WTC11 (cell line): ENCODE measurements at regions not wholly inside any gene's neighbourhood (a gene's known extent, or its start where the extent isn't known, plus 50 kb on each side); places are given as distances from the start of the nearest gene placed in this dataset.

Experiments
- ATAC-seq: fragments of 200-7000 bp; cut with Tn5 transposase; 2 replicates; pipeline ENCODE4 v1.10.0; 2021; ENCODE audit warnings: mild to moderate bottlenecking, moderate library complexity
- CTCF ChIA-PET: fragments of 300-600 bp; sonication (Branson Sonifier 250); formaldehyde crosslinking; loops from one replicate; lab custom pipeline; 2021; ENCODE audit warnings: antibody characterized with exemption; lab: Charles Lee
- POLR2A ChIA-PET: fragments of 350-600 bp; sonication (Branson Sonifier 250); formaldehyde crosslinking; loops from one replicate; lab custom pipeline; 2021; ENCODE audit warnings: antibody characterized with exemption; lab: Charles Lee
- DNase-seq: peaks from one replicate; pipeline ENCODE4 v3.0.0; 2021; ENCODE audit warnings: low spot score
- H3K27ac Mint-ChIP-seq: 2 replicates; pipeline ENCODE4 v1.8.0; 2021; ENCODE audit warnings: mixed read lengths
- H3K27me3 Mint-ChIP-seq: 2 replicates; pipeline ENCODE4 v1.8.0; 2021; ENCODE audit warnings: low read depth, mild to moderate bottlenecking, moderate library complexity, mixed read lengths
- H3K36me3 Mint-ChIP-seq: 2 replicates; pipeline ENCODE4 v1.8.0; 2021; ENCODE audit warnings: mixed read lengths
- H3K4me1 Mint-ChIP-seq: 2 replicates; pipeline ENCODE4 v1.8.0; 2022; ENCODE audit warnings: mixed read lengths
- H3K4me3 Mint-ChIP-seq: 2 replicates; pipeline ENCODE4 v1.8.0; 2021; ENCODE audit warnings: mild to moderate bottlenecking, moderate library complexity, mixed read lengths
- H3K9me3 Mint-ChIP-seq: 2 replicates; pipeline ENCODE4 v1.8.0; 2021; ENCODE audit warnings: mixed read lengths
- ATF1 ChIP-seq: sonication (generic); formaldehyde crosslinking; IDR thresholded peaks from 2 replicates; pipeline ENCODE4 v1.8.1; 2023; ENCODE audit warnings: mild to moderate bottlenecking, moderate library complexity, missing genetic modification reagents
- CDX4 ChIP-seq: fragments of 250-450 bp; sonication (Bioruptor Pico); IDR thresholded peaks from 2 replicates; pipeline ENCODE4 v1.9.0; 2021; ENCODE audit warnings: moderate library complexity, mild to moderate bottlenecking, inconsistent platforms, borderline replicate concordance
- FOXJ3 ChIP-seq: sonication (generic); formaldehyde crosslinking; IDR thresholded peaks from 2 replicates; pipeline ENCODE4 v1.9.0; 2021; ENCODE audit warnings: missing genetic modification reagents, mild to moderate bottlenecking, borderline replicate concordance
- HMGA2 ChIP-seq: fragments of 250-450 bp; sonication (Bioruptor Pico); IDR thresholded peaks from 2 replicates; pipeline ENCODE4 v1.4.0; 2021; ENCODE audit warnings: mild to moderate bottlenecking, moderate library complexity
- IRF2 ChIP-seq: sonication (generic); formaldehyde crosslinking; IDR thresholded peaks from 2 replicates; pipeline ENCODE4 v1.8.0; 2022; ENCODE audit warnings: low read depth, missing genetic modification reagents, borderline replicate concordance
- KAT7 ChIP-seq: sonication (generic); formaldehyde crosslinking; IDR thresholded peaks from 2 replicates; pipeline ENCODE4 v1.8.1; 2023; ENCODE audit warnings: missing genetic modification reagents, mild to moderate bottlenecking, borderline replicate concordance
- NFYB ChIP-seq: sonication (generic); formaldehyde crosslinking; conservative IDR thresholded peaks from 2 replicates; pipeline ENCODE4 v1.8.0; 2022; ENCODE audit warnings: low read depth, missing genetic modification reagents
- SP1 ChIP-seq: sonication (generic); formaldehyde crosslinking; conservative IDR thresholded peaks from 2 replicates; pipeline ENCODE4 v1.8.1; 2022; ENCODE audit warnings: missing genetic modification reagents
- TEAD4 ChIP-seq: sonication (generic); formaldehyde crosslinking; IDR thresholded peaks from 2 replicates; pipeline ENCODE4 v1.8.0; 2022; ENCODE audit warnings: mild to moderate bottlenecking, missing genetic modification reagents
- ZNF121 ChIP-seq: sonication (generic); formaldehyde crosslinking; IDR thresholded peaks from 2 replicates; pipeline ENCODE4 v1.8.0; 2023; ENCODE audit warnings: missing genetic modification reagents
- ZNF219 ChIP-seq: sonication (generic); formaldehyde crosslinking; IDR thresholded peaks from 2 replicates; pipeline ENCODE4 v1.8.0; 2023; ENCODE audit warnings: missing genetic modification reagents, mild to moderate bottlenecking, borderline replicate concordance
- ZNF423 ChIP-seq: fragments of 250-450 bp; sonication (Bioruptor Pico); IDR thresholded peaks from 2 replicates; pipeline ENCODE4 v2.1.2; 2022; ENCODE audit warnings: mild to moderate bottlenecking, moderate library complexity
- TF ChIP-seq, protein P1 (sequence below): sonication (generic); formaldehyde crosslinking; IDR thresholded peaks from 2 replicates; pipeline ENCODE4 v1.8.1; 2023; ENCODE audit warnings: mild to moderate bottlenecking, missing genetic modification reagents, moderate library complexity
- TF ChIP-seq, protein P2 (sequence below): sonication (generic); formaldehyde crosslinking; IDR thresholded peaks from 2 replicates; pipeline ENCODE4 v1.8.1; 2022; ENCODE audit warnings: low read depth, mild to moderate bottlenecking, moderate library complexity, missing genetic modification reagents, borderline replicate concordance
- TF ChIP-seq, protein P3 (sequence below): sonication (generic); formaldehyde crosslinking; IDR thresholded peaks from 2 replicates; pipeline ENCODE4 v1.8.0; 2023; ENCODE audit warnings: missing genetic modification reagents
- TF ChIP-seq, protein P4 (sequence below): fragments of 250-450 bp; sonication (Bioruptor Pico); IDR thresholded peaks from 2 replicates; pipeline ENCODE4 v2.1.2; 2022; ENCODE audit warnings: mild to moderate bottlenecking, moderate library complexity
- TF ChIP-seq, protein P5 (sequence below): fragments of 250-450 bp; sonication (Bioruptor Pico); IDR thresholded peaks from 2 replicates; pipeline ENCODE4 v1.9.0; 2021; ENCODE audit warnings: mild to moderate bottlenecking, borderline replicate concordance

GRCh38 chr1:96240438-96240837, 481.1 kb upstream of the PTBP2 start:
- Mint-ChIP-seq H3K36me3 (no peaks in the 10 kb centered on the region), H3K9me3 (no peaks in the 10 kb centered on the region), H3K27ac (no peak overlapping the region), H3K27me3 (no peaks in the 10 kb centered on the region), H3K4me1 (no peaks in the 10 kb centered on the region), H3K4me3 (no peak overlapping the region)
- ATAC-seq (no peak), DNase-seq (no peak)
- TF ChIP-seq HMGA2 (CRISPR knock-in tag) = no peak
- TF ChIP-seq SP1 (CRISPR knock-in tag) = no peak
- TF ChIP-seq, protein P1, sequence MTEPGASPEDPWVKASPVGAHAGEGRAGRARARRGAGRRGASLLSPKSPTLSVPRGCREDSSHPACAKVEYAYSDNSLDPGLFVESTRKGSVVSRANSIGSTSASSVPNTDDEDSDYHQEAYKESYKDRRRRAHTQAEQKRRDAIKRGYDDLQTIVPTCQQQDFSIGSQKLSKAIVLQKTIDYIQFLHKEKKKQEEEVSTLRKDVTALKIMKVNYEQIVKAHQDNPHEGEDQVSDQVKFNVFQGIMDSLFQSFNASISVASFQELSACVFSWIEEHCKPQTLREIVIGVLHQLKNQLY (CRISPR knock-in tag) = no peak
- TF ChIP-seq, protein P2, sequence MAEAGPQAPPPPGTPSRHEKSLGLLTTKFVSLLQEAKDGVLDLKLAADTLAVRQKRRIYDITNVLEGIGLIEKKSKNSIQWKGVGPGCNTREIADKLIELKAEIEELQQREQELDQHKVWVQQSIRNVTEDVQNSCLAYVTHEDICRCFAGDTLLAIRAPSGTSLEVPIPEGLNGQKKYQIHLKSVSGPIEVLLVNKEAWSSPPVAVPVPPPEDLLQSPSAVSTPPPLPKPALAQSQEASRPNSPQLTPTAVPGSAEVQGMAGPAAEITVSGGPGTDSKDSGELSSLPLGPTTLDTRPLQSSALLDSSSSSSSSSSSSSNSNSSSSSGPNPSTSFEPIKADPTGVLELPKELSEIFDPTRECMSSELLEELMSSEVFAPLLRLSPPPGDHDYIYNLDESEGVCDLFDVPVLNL (CRISPR knock-in tag) = no peak
- TF ChIP-seq FOXJ3 (CRISPR knock-in tag) = no peak
- TF ChIP-seq, protein P3, sequence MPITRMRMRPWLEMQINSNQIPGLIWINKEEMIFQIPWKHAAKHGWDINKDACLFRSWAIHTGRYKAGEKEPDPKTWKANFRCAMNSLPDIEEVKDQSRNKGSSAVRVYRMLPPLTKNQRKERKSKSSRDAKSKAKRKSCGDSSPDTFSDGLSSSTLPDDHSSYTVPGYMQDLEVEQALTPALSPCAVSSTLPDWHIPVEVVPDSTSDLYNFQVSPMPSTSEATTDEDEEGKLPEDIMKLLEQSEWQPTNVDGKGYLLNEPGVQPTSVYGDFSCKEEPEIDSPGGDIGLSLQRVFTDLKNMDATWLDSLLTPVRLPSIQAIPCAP (CRISPR knock-in tag) = no peak
- TF ChIP-seq KAT7 (CRISPR knock-in tag) = no peak
- TF ChIP-seq CDX4 (CRISPR knock-in tag) = no peak
- TF ChIP-seq, protein P4, sequence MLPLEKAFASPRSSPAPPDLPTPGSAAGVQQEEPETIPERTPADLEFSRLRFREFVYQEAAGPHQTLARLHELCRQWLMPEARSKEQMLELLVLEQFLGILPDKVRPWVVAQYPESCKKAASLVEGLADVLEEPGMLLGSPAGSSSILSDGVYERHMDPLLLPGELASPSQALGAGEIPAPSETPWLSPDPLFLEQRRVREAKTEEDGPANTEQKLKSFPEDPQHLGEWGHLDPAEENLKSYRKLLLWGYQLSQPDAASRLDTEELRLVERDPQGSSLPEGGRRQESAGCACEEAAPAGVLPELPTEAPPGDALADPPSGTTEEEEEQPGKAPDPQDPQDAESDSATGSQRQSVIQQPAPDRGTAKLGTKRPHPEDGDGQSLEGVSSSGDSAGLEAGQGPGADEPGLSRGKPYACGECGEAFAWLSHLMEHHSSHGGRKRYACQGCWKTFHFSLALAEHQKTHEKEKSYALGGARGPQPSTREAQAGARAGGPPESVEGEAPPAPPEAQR (CRISPR knock-in tag) = no peak
- TF ChIP-seq ATF1 = no peak
- TF ChIP-seq ZNF423 (CRISPR knock-in tag) = no peak
- TF ChIP-seq ZNF121 (CRISPR knock-in tag) = no peak
- TF ChIP-seq IRF2 (CRISPR knock-in tag) = no peak
- TF ChIP-seq, protein P5, sequence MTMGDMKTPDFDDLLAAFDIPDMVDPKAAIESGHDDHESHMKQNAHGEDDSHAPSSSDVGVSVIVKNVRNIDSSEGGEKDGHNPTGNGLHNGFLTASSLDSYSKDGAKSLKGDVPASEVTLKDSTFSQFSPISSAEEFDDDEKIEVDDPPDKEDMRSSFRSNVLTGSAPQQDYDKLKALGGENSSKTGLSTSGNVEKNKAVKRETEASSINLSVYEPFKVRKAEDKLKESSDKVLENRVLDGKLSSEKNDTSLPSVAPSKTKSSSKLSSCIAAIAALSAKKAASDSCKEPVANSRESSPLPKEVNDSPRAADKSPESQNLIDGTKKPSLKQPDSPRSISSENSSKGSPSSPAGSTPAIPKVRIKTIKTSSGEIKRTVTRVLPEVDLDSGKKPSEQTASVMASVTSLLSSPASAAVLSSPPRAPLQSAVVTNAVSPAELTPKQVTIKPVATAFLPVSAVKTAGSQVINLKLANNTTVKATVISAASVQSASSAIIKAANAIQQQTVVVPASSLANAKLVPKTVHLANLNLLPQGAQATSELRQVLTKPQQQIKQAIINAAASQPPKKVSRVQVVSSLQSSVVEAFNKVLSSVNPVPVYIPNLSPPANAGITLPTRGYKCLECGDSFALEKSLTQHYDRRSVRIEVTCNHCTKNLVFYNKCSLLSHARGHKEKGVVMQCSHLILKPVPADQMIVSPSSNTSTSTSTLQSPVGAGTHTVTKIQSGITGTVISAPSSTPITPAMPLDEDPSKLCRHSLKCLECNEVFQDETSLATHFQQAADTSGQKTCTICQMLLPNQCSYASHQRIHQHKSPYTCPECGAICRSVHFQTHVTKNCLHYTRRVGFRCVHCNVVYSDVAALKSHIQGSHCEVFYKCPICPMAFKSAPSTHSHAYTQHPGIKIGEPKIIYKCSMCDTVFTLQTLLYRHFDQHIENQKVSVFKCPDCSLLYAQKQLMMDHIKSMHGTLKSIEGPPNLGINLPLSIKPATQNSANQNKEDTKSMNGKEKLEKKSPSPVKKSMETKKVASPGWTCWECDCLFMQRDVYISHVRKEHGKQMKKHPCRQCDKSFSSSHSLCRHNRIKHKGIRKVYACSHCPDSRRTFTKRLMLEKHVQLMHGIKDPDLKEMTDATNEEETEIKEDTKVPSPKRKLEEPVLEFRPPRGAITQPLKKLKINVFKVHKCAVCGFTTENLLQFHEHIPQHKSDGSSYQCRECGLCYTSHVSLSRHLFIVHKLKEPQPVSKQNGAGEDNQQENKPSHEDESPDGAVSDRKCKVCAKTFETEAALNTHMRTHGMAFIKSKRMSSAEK (CRISPR knock-in tag) = no peak
- no peak for TF ChIP-seq NFYB (CRISPR knock-in tag)
- TF ChIP-seq TEAD4 (CRISPR knock-in tag) = no peak
- no peak for TF ChIP-seq ZNF219 (CRISPR knock-in tag)
- ChIA-PET CTCF (no interaction called here), POLR2A (no interaction called here)
